Dedifferentiated amniotic fluid mesenchymal stem cell (primary cell): ENCODE measurements at regions not wholly inside any gene's neighbourhood (a gene's known extent, or its start where the extent isn't known, plus 50 kb on each side); places are given as distances from the start of the nearest gene placed in this dataset.

ENCODE experiments used
- DNase-seq: peaks from one replicate; pipeline ENCODE4 v3.0.0-alpha.2; 2016; ENCODE audit errors: extremely low spot score

DNA sequence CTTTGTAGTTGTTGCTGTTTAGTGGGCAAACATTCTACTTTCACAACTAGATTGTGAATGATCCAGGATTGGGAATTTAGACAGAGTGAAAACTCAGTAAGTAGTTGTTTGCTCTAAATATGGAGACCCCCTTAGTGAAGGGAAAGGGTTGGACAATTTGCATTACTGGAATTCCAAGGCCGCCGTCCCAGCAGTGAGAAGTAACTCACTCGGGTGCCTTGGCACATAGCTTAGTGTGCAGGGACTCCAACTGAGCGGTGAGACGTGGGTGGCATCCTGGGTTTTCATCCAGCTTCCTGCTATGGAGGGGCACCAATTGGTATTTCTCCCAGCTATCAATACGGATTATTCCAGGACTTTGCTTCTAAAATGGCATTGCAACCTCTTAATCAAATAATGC is 69.7 kb upstream of the FCN1 start:
- DNase-seq: no peak

DNA sequence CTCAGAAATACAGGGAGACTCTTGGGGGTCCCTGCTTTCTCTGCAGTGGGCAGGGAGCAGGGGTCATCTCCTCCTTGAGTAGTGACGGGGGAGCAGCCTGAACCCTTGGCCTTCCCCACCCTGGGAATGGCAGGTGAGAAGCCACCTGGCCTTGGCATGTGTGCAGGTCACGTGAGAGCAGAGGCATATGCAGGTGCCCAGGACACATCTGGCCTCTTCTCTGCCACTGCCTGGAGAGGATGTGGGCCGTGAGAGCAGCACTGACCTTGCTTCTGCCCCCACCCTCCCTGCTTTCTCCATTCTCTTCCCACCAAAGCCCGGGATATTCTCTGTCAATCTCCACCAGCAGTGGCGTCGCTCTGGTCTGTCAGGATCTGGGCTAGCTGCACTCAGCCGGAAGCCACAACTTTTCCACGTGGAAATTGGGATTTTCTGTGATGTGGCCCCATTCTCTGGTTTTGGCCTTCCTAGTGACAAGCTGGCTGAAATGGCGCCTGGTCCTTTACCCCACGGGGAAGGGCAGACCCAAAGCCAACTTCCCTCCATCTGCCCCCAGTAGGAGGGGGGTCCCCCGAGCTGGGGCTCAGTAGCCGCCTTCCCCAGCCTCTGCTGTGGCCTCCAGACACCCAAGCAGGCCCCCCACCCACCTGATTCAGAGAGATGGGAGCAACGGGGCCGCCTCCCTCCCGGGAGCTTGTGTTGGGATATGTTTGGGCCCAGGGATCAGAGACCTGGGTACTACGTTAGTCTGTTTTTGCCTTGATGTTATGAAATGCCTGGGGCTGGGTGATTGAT is 70.4 kb upstream of the FCN1 start:
- DNase-seq: no peak

DNA sequence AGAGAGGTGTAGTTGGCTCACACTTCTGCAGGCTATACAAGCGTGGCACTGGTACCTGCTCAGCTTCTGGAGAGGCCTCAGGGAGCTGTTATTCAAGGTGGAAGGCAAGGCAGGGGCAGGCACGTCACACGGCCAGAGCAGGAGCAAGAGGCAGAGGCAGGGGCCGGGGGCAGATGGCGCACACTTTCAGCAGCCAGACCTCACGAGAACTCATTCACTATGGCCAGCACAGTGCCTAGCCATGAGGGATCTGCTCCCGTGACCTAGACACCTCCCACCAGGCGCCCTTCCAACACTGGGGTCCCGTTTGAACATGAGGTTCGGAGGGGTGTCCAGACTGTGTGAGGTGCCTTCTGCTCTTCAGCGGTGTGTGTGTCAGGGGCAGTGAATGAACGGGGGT is 71.0 kb upstream of the FCN1 start:
- DNase-seq: no peak

GRCh38 chr9:134989206-134990065 is 71.7 kb upstream of the FCN1 start:
- no peak for DNase-seq

- no peak for DNase-seq
These were observed 74.4 kb upstream of the FCN1 start for GRCh38 chr9:134991808-134992754.

- no peak for DNase-seq
These were observed 75.0 kb upstream of the FCN1 start for GRCh38 chr9:134992755-134993124.

DNA sequence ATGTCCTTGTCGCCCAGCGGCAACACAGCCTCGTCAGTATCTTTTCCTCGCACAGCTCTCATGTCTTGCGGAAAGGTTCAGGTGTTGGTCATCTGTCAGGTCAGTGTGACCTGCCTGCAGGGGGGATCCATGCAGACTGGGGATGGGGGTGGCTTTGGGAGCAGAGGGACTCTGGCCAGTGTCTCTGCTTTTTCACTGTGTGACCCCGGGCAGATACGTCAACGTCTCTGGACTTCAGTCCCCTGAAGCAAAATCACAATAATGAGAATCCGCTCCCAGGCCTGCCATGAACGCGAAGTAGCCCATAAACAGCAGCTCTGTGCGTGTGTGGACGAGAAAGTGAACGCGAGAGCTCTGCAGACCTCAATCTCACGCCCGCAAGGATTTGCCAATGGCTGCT is 75.7 kb upstream of the FCN1 start:
- DNase-seq: no peak

DNA sequence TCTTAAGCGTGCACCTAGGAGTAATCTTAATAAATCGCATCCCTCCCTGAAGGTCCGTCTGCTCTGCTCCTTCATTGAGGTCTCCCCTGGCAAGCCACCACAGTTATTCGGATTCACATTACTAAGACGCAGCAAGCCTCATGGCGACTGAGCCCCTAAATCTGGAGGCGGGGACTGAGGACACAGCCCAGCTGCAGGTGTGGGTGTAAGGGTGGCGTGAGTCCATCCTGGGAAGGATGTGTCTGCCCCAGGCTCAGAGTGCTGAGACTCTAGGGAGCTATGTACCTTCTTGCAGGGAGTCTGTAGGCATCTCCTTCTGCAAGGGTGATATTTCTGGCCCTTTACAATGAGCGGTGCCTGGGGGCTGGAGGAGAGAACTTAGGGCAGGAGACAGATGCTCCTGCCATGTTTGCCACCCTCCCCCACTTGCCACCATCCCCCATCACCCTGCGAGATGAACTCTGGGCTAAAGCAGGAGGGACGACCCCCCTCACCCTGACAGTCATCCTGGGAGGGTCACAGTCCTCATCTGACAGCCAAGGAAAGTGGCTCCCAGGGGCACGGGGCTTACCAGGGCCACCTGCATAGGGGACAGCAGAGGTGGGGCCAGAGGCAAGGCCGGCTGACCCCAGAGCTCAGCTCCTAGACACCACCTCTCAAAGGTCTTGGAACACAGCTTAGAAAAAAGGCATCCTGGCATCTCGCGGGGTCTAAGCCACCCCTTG is 76.4 kb upstream of the FCN1 start:
- DNase-seq: no peak

GRCh38 chr9:134994926-134995791 is 77.4 kb upstream of the FCN1 start:
- no peak for DNase-seq

DNA sequence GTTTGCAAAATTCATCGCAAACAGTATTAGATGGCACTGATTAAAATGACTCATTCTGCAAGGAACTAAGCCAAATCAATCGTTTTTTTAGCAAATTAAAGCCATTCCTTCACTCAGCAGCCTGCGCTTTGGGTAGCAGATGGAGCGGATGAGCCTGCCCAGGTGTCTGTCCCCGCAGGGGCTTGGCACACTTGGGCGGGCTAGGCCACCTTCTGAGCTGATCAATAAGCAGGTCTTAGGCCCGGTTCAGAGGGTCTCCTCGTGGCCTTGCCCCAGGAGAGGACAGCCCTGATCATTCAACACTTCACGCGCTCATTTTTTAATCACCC is 78.0 kb upstream of the FCN1 start:
- DNase-seq: no peak

GRCh38 chr9:134996591-134997530 is 79.1 kb upstream of the FCN1 start:
- DNase-seq: no peak

DNA sequence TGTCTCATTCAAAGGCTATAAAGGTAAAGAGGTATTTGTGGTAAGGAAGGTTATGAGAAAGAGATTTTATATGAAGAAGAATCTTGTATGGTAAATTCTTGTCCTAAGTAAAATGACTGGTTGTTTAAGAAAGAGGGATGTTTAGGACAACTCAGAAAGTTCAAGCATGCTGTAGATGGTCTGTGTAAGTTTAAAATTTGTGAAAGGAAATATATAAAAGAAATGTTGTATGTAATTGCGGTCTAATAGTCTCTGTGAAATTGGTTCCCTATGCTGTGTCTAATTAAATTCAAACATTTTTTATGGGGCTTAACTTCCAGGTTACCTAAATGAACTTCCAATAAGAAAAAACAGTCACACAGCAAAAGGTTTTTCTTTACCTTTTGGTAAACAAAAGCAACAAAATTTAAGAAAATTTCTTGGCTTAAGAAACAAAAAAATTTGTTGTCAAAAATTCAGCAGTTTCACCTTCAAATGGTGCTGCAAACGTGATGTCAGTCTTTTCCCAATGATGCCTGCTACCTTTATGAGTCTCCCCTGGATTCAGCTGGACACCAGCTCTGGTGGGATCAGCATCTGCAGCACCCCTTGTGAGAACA is 83.0 kb upstream of the FCN1 start:
- DNase-seq: no peak

DNA sequence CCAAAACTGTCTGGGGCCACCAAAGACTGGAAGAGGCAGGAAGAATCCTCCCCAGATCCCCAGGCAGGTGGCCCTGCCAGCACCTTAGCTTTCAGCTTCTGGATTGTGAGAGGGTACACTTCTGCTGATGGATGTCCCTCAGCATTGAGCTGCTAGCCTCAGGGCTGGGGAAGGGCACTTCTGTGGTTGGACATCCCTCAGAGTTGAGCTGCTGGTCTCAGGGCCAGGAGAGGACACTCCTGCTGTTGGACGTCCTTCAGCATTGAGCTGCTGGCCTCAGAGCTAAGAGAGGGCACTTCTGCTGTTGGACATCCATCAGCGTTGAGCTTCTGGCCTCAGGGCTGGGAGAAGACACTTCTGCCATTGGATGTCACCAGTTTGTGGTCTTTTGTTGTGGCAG is 83.8 kb upstream of the FCN1 start:
- DNase-seq: no peak

DNA sequence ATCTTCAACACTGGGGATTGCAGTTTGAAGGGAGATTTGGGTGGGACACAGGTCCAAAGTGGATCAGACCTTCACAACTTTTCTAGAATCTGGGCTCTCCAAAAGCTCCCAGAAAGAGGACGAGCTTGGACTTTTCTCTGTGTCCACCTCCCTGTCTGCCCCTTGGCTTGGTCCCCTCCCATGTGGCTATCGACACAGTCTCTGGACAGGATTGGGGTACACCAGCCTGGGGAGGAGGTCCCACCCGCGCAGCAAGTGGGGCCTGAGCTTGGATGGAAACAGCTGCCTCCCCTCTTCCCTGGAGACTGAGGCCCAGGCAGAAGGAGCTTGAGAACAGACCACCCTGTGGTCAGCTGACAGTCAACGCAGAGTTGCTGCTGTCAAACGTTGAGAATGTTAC is 84.6 kb upstream of the FCN1 start:
- no peak for DNase-seq

DNA sequence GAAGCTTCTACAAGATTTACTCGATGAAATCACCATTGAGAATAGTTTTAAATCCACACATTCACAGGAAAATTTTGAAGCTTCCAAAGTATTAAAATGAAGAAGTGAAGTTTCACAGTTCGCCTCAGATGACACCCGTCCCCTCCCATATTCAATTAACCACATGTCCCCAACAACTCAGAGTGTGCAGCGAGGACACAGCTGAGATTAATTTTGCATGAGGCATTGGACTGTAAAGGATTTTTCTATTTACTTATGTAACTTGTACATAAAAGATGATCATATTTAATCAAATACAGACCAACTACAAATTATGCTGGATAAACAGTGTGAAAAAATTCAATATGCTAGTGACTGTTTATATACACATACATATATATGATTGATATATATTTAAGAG is 84.7 kb upstream of the OLFM1 start:
- DNase-seq: no peak

- DNase-seq: no peak
These were observed 82.7 kb upstream of the OLFM1 start for GRCh38 chr9:135004772-135005171.

GRCh38 chr9:135006911-135007570 is 80.4 kb upstream of the OLFM1 start:
- DNase-seq: no peak

GRCh38 chr9:135007601-135008000 is 79.9 kb upstream of the OLFM1 start:
- DNase-seq: no peak

GRCh38 chr9:135008416-135008815 is 79.1 kb upstream of the OLFM1 start:
- no peak for DNase-seq
